H1 (cell line): ENCODE measurements at regions not wholly inside any gene's neighbourhood (a gene's known extent, or its start where the extent isn't known, plus 50 kb on each side); places are given as distances from the start of the nearest gene placed in this dataset.

ENCODE experiments used
- BRCA1 ChIP-seq: IDR thresholded peaks from 2 replicates; pipeline ENCODE4 v1.6.1; 2012; ENCODE audit warnings: low read depth, low read length, improper control_type of control experiment
- CHD2 ChIP-seq: IDR thresholded peaks from 2 replicates; pipeline ENCODE4 v1.6.1; 2012; ENCODE audit warnings: low read length, improper control_type of control experiment
- EZH2 ChIP-seq: fragments of 200-600 bp; sonication (generic); IDR thresholded peaks from 2 replicates; pipeline ENCODE4 v1.7.1; 2012; ENCODE audit warnings: low read depth, mild to moderate bottlenecking, moderate library complexity, low read length, inconsistent platforms; ENCODE audit not compliant: severe bottlenecking
- PHF8 ChIP-seq: fragments of 200-600 bp; sonication (generic); conservative IDR thresholded peaks from 2 replicates; pipeline ENCODE4 v1.7.1; 2012; ENCODE audit warnings: low read depth, mild to moderate bottlenecking, inconsistent platforms, low read length, moderate library complexity
- RXRA ChIP-seq: IDR thresholded peaks from 2 replicates; pipeline ENCODE4 v1.6.1; 2011; ENCODE audit warnings: low read depth, mild to moderate bottlenecking, low read length, moderate library complexity; ENCODE audit not compliant: insufficient read depth
- SP4 ChIP-seq: IDR thresholded peaks from 2 replicates; pipeline ENCODE4 v1.6.1; 2012; ENCODE audit warnings: low read length, inconsistent platforms
- TBP ChIP-seq: IDR thresholded peaks from 2 replicates; pipeline ENCODE4 v1.6.1; 2011; ENCODE audit warnings: low read depth, low read length, improper control_type of control experiment
- TF ChIP-seq, protein P1 (sequence below): fragments of 300-600 bp; sonication (generic); IDR thresholded peaks from 2 replicates; pipeline ENCODE4 v1.7.1; 2012; ENCODE audit warnings: low read length, moderate library complexity, mild to moderate bottlenecking, inconsistent platforms; ENCODE audit not compliant: insufficient replicate concordance
- TF ChIP-seq, protein P2 (sequence below): IDR thresholded peaks from 2 replicates; pipeline ENCODE4 v1.6.1; 2011; ENCODE audit warnings: low read depth, mild to moderate bottlenecking, low read length; ENCODE audit not compliant: insufficient read depth

DNA sequence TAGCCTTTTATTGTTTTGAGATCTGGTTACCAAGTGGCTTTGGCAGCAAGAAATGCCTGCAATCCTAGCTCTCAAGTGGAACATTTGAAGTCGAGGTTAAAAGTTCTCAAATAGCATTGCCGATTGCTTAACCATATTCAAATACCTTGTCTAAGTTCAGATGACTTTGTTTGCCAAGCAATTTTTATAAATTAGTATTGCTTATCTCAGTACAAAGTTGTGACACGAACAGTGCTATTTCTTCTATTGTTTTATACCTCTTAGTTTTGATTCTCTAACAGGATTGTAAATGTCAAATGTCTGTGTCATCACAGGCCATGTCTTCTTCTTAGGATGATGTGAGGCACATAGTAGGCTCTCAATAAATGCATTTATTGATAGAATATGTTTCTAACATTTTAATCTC, 633.3 kb downstream of the PTPRC start (continued):
- TF ChIP-seq, protein P1, sequence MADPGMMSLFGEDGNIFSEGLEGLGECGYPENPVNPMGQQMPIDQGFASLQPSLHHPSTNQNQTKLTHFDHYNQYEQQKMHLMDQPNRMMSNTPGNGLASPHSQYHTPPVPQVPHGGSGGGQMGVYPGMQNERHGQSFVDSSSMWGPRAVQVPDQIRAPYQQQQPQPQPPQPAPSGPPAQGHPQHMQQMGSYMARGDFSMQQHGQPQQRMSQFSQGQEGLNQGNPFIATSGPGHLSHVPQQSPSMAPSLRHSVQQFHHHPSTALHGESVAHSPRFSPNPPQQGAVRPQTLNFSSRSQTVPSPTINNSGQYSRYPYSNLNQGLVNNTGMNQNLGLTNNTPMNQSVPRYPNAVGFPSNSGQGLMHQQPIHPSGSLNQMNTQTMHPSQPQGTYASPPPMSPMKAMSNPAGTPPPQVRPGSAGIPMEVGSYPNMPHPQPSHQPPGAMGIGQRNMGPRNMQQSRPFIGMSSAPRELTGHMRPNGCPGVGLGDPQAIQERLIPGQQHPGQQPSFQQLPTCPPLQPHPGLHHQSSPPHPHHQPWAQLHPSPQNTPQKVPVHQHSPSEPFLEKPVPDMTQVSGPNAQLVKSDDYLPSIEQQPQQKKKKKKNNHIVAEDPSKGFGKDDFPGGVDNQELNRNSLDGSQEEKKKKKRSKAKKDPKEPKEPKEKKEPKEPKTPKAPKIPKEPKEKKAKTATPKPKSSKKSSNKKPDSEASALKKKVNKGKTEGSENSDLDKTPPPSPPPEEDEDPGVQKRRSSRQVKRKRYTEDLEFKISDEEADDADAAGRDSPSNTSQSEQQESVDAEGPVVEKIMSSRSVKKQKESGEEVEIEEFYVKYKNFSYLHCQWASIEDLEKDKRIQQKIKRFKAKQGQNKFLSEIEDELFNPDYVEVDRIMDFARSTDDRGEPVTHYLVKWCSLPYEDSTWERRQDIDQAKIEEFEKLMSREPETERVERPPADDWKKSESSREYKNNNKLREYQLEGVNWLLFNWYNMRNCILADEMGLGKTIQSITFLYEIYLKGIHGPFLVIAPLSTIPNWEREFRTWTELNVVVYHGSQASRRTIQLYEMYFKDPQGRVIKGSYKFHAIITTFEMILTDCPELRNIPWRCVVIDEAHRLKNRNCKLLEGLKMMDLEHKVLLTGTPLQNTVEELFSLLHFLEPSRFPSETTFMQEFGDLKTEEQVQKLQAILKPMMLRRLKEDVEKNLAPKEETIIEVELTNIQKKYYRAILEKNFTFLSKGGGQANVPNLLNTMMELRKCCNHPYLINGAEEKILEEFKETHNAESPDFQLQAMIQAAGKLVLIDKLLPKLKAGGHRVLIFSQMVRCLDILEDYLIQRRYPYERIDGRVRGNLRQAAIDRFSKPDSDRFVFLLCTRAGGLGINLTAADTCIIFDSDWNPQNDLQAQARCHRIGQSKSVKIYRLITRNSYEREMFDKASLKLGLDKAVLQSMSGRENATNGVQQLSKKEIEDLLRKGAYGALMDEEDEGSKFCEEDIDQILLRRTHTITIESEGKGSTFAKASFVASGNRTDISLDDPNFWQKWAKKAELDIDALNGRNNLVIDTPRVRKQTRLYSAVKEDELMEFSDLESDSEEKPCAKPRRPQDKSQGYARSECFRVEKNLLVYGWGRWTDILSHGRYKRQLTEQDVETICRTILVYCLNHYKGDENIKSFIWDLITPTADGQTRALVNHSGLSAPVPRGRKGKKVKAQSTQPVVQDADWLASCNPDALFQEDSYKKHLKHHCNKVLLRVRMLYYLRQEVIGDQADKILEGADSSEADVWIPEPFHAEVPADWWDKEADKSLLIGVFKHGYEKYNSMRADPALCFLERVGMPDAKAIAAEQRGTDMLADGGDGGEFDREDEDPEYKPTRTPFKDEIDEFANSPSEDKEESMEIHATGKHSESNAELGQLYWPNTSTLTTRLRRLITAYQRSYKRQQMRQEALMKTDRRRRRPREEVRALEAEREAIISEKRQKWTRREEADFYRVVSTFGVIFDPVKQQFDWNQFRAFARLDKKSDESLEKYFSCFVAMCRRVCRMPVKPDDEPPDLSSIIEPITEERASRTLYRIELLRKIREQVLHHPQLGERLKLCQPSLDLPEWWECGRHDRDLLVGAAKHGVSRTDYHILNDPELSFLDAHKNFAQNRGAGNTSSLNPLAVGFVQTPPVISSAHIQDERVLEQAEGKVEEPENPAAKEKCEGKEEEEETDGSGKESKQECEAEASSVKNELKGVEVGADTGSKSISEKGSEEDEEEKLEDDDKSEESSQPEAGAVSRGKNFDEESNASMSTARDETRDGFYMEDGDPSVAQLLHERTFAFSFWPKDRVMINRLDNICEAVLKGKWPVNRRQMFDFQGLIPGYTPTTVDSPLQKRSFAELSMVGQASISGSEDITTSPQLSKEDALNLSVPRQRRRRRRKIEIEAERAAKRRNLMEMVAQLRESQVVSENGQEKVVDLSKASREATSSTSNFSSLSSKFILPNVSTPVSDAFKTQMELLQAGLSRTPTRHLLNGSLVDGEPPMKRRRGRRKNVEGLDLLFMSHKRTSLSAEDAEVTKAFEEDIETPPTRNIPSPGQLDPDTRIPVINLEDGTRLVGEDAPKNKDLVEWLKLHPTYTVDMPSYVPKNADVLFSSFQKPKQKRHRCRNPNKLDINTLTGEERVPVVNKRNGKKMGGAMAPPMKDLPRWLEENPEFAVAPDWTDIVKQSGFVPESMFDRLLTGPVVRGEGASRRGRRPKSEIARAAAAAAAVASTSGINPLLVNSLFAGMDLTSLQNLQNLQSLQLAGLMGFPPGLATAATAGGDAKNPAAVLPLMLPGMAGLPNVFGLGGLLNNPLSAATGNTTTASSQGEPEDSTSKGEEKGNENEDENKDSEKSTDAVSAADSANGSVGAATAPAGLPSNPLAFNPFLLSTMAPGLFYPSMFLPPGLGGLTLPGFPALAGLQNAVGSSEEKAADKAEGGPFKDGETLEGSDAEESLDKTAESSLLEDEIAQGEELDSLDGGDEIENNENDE = no peak
- no peak for TF ChIP-seq TBP
- TF ChIP-seq PHF8 = no peak
- no peak for TF ChIP-seq SP4
- no peak for TF ChIP-seq RXRA
- no peak for TF ChIP-seq EZH2
- TF ChIP-seq, protein P2, sequence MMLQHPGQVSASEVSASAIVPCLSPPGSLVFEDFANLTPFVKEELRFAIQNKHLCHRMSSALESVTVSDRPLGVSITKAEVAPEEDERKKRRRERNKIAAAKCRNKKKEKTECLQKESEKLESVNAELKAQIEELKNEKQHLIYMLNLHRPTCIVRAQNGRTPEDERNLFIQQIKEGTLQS = no peak
- TF ChIP-seq CHD2 = no peak
- TF ChIP-seq BRCA1 = no peak
